ENCODE measurements at regions not wholly inside any gene's neighbourhood (a gene's known extent, or its start where the extent isn't known, plus 50 kb on each side); places are given as distances from the start of the nearest gene placed in this dataset.

- no peaks in the 10 kb centered on the region for H3K9me3 ChIP-seq (ENCODE audit: control insufficient read depth, low read length)
- 9 to 12% methylated on average over 2 of the region's 2 CpGs for WGBS, 2 donors
- no peak overlapping the region for H3K27ac ChIP-seq (ENCODE audit: low read depth in 1 of 2, low read length in 2 of 2)
- no peaks in the 10 kb centered on the region for H3K36me3 ChIP-seq (ENCODE audit: control insufficient read depth in 1 of 2, insufficient read depth in 2 of 2, low read length in 1 of 2)
- DNase-seq (no peak), ATAC-seq (ENCODE audit: low FRiP score) (no peak)
- no peaks in the 10 kb centered on the region for H3K27me3 ChIP-seq (ENCODE audit: control insufficient read depth in 1 of 2, insufficient read depth in 2 of 2, low read length in 1 of 2)
- H3K4me1 ChIP-seq (ENCODE audit: control insufficient read depth in 1 of 2, insufficient read depth in 2 of 2, low read length in 2 of 2), result no peaks in the 10 kb centered on the region
- intact Hi-C loops (cut with DNase I), result no loop called here
- H3K4me3 ChIP-seq (ENCODE audit: low read length in 2 of 2), result no peak overlapping the region
These were observed 1092.6 kb upstream of the SLC39A10 start for GRCh38 chr2:194564422-194564821.

DNA sequence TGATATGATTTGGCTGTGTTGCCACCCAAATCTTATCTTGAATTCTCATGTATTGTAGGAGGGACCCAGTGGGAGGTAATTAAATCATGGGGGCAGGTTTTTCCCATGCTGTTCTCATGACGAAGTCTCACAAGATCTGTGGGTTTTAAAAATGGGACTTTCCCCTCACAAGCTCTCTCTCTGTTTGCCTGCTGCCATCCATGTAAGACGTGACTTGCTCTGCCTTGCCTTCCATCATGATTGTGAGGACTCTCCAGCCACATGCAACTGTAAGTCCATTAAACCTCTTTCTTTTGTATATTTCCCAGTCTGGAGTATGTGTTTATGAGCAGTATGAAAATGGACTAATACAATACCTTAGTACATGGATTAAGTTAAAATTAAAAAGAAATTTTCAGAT lies 1094.7 kb upstream of the SLC39A10 start:
- no peak overlapping the region for H3K4me3 ChIP-seq (ENCODE audit: low read length in 2 of 2)
- no peak overlapping the region for H3K27ac ChIP-seq (ENCODE audit: low read depth in 1 of 2, low read length in 2 of 2)
- no peak for ATAC-seq (ENCODE audit: low FRiP score)
- DNase-seq, result no peak
- no peaks in the 10 kb centered on the region for H3K4me1 ChIP-seq (ENCODE audit: control insufficient read depth in 1 of 2, insufficient read depth in 2 of 2, low read length in 2 of 2)
- no peaks in the 10 kb centered on the region for H3K9me3 ChIP-seq (ENCODE audit: control insufficient read depth, low read length)
- intact Hi-C loops (cut with DNase I), result no loop called here
- no peaks in the 10 kb centered on the region for H3K27me3 ChIP-seq (ENCODE audit: control insufficient read depth in 1 of 2, insufficient read depth in 2 of 2, low read length in 1 of 2)
- 83 to 88% methylated on average over 2 of the region's 2 CpGs for WGBS, 2 donors
- H3K36me3 ChIP-seq (ENCODE audit: control insufficient read depth in 1 of 2, insufficient read depth in 2 of 2, low read length in 1 of 2), result no peaks in the 10 kb centered on the region

GRCh38 chr2:194559964-194560363 lies 1097.1 kb upstream of the SLC39A10 start:
- Histone ChIP-seq H3K27me3 (ENCODE audit: control insufficient read depth in 1 of 2, insufficient read depth in 2 of 2, low read length in 1 of 2) (no peaks in the 10 kb centered on the region), H3K4me1 (ENCODE audit: control insufficient read depth in 1 of 2, insufficient read depth in 2 of 2, low read length in 2 of 2) (no peaks in the 10 kb centered on the region), H3K4me3 (ENCODE audit: low read length in 2 of 2) (no peak overlapping the region), H3K27ac (ENCODE audit: low read depth in 1 of 2, low read length in 2 of 2) (no peak overlapping the region), H3K9me3 (ENCODE audit: control insufficient read depth, low read length) (no peaks in the 10 kb centered on the region), H3K36me3 (ENCODE audit: control insufficient read depth in 1 of 2, insufficient read depth in 2 of 2, low read length in 1 of 2) (no peaks in the 10 kb centered on the region)
- DNase-seq (no peak), ATAC-seq (ENCODE audit: low FRiP score) (no peak)
- intact Hi-C loops (cut with DNase I), result no loop called here
- 89 to 91% methylated on average over 3 of the region's 3 CpGs for WGBS, 2 donors

DNA sequence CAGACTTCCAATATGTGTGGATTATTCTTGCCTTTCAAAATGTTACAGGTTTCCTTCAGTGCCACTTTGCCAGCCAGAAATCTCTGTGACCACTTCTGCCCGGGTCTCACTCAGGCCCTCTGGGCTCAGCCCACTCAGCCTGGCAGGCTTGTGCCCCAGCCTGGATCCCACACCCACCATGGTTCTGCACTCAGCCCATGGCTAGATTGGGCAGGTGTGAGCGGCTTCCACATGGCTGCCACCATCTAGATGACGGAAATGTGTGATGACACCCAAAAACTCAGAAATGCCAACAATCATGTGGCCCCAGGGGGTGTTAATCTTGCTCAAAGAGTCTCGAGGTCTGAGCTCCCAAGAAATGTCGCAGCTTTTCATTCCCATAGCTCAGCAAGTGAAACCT lies 1097.5 kb upstream of the SLC39A10 start:
- no peak for ATAC-seq (ENCODE audit: low FRiP score)
- no peak overlapping the region for H3K4me3 ChIP-seq (ENCODE audit: low read length in 2 of 2)
- no peaks in the 10 kb centered on the region for H3K36me3 ChIP-seq (ENCODE audit: control insufficient read depth in 1 of 2, insufficient read depth in 2 of 2, low read length in 1 of 2)
- H3K27ac ChIP-seq (ENCODE audit: low read depth in 1 of 2, low read length in 2 of 2), result no peak overlapping the region
- DNase-seq, result no peak
- no peaks in the 10 kb centered on the region for H3K27me3 ChIP-seq (ENCODE audit: control insufficient read depth in 1 of 2, insufficient read depth in 2 of 2, low read length in 1 of 2)
- intact Hi-C loops (cut with DNase I), result no loop called here
- H3K4me1 ChIP-seq (ENCODE audit: control insufficient read depth in 1 of 2, insufficient read depth in 2 of 2, low read length in 2 of 2), result no peaks in the 10 kb centered on the region
- WGBS, 2 donors, result 83 to 85% methylated on average over 5 of the region's 5 CpGs
- H3K9me3 ChIP-seq (ENCODE audit: control insufficient read depth, low read length), result no peaks in the 10 kb centered on the region

DNA sequence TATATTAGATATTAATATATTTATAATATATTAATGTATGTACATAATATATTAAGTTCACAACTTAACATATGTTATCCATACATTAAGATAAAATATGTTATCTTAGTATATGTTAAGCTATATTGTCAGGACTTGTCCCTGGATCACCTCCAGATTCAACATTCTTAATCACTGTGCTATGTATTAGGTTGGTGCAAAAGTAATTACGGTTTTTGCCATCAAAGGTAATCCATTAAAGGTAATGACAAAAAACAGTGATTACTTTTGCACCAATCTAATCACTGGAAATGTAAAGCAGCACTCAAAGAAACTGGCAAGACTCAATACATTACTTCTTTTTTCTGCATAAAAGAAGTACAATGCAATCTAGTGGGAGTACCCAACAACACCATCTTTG lies 1099.0 kb upstream of the SLC39A10 start:
- Histone ChIP-seq H3K27me3 (ENCODE audit: control insufficient read depth in 1 of 2, insufficient read depth in 2 of 2, low read length in 1 of 2) (no peaks in the 10 kb centered on the region), H3K4me3 (ENCODE audit: low read length in 2 of 2) (no peak overlapping the region), H3K27ac (ENCODE audit: low read depth in 1 of 2, low read length in 2 of 2) (no peak overlapping the region), H3K9me3 (ENCODE audit: control insufficient read depth, low read length) (no peaks in the 10 kb centered on the region), H3K4me1 (ENCODE audit: control insufficient read depth in 1 of 2, insufficient read depth in 2 of 2, low read length in 2 of 2) (no peaks in the 10 kb centered on the region), H3K36me3 (ENCODE audit: control insufficient read depth in 1 of 2, insufficient read depth in 2 of 2, low read length in 1 of 2) (no peaks in the 10 kb centered on the region)
- 38 to 59% methylated on average over 1 of the region's 1 CpG for WGBS, 2 donors
- intact Hi-C loops (cut with DNase I), result no loop called here
- no peak for DNase-seq
- no peak for ATAC-seq (ENCODE audit: low FRiP score)

- Histone ChIP-seq H3K27ac (ENCODE audit: low read depth in 1 of 2, low read length in 2 of 2) (no peak overlapping the region), H3K27me3 (ENCODE audit: control insufficient read depth in 1 of 2, insufficient read depth in 2 of 2, low read length in 1 of 2) (no peaks in the 10 kb centered on the region), H3K9me3 (ENCODE audit: control insufficient read depth, low read length) (no peaks in the 10 kb centered on the region), H3K36me3 (ENCODE audit: control insufficient read depth in 1 of 2, insufficient read depth in 2 of 2, low read length in 1 of 2) (no peaks in the 10 kb centered on the region), H3K4me3 (ENCODE audit: low read length in 2 of 2) (no peak overlapping the region), H3K4me1 (ENCODE audit: control insufficient read depth in 1 of 2, insufficient read depth in 2 of 2, low read length in 2 of 2) (no peaks in the 10 kb centered on the region)
- intact Hi-C loops (cut with DNase I), result no loop called here
- DNase-seq, result no peak
- ATAC-seq (ENCODE audit: low FRiP score), result no peak
- 21 to 50% methylated on average over 3 of the region's 3 CpGs for WGBS, 2 donors
These were observed 1100.4 kb upstream of the SLC39A10 start for GRCh38 chr2:194556629-194557028.

GRCh38 chr2:194553980-194554379 lies 1103.0 kb upstream of the SLC39A10 start:
- WGBS, 2 donors, result 64 to 74% methylated on average over 4 of the region's 4 CpGs
- Histone ChIP-seq H3K9me3 (ENCODE audit: control insufficient read depth, low read length) (no peaks in the 10 kb centered on the region), H3K4me3 (ENCODE audit: low read length in 2 of 2) (no peak overlapping the region), H3K27ac (ENCODE audit: low read depth in 1 of 2, low read length in 2 of 2) (no peak overlapping the region), H3K4me1 (ENCODE audit: control insufficient read depth in 1 of 2, insufficient read depth in 2 of 2, low read length in 2 of 2) (no peaks in the 10 kb centered on the region), H3K36me3 (ENCODE audit: control insufficient read depth in 1 of 2, insufficient read depth in 2 of 2, low read length in 1 of 2) (no peaks in the 10 kb centered on the region), H3K27me3 (ENCODE audit: control insufficient read depth in 1 of 2, insufficient read depth in 2 of 2, low read length in 1 of 2) (no peaks in the 10 kb centered on the region)
- DNase-seq, result no peak
- intact Hi-C loops (cut with DNase I), result no loop called here
- ATAC-seq (ENCODE audit: low FRiP score), result no peak

DNA sequence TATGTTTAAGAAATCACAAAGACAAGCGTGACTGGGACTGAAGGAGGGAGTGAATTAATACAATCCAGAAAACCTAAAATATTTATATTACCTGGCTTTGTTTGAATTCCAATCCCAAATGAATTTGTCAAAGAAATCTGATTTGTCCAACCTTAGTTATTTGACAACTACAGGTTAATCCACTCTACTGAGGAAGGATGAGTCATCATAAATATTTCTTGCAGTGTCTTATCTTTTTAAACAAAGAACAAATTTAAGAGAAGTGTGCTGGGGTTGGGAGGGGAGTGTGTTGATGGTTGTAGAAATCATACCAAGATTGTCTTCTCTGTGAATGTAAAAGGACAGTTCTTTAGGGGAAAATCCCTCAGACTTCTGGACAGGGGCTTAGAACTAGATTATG lies 1106.3 kb upstream of the SLC39A10 start:
- no peak overlapping the region for H3K27ac ChIP-seq (ENCODE audit: low read depth in 1 of 2, low read length in 2 of 2)
- no peak overlapping the region for H3K4me3 ChIP-seq (ENCODE audit: low read length in 2 of 2)
- H3K9me3 ChIP-seq (ENCODE audit: control insufficient read depth, low read length), result no peaks in the 10 kb centered on the region
- ATAC-seq (ENCODE audit: low FRiP score) (no peak), DNase-seq (no peak)
- no peaks in the 10 kb centered on the region for H3K36me3 ChIP-seq (ENCODE audit: control insufficient read depth in 1 of 2, insufficient read depth in 2 of 2, low read length in 1 of 2)
- intact Hi-C loops (cut with DNase I), result no loop called here
- no peaks in the 10 kb centered on the region for H3K27me3 ChIP-seq (ENCODE audit: control insufficient read depth in 1 of 2, insufficient read depth in 2 of 2, low read length in 1 of 2)
- WGBS, 2 donors, result 41 to 52% methylated on average over 1 of the region's 1 CpG
- no peaks in the 10 kb centered on the region for H3K4me1 ChIP-seq (ENCODE audit: control insufficient read depth in 1 of 2, insufficient read depth in 2 of 2, low read length in 2 of 2)

GRCh38 chr2:194549387-194549786 lies 1107.6 kb upstream of the SLC39A10 start:
- ATAC-seq (ENCODE audit: low FRiP score), result no peak
- no peaks in the 10 kb centered on the region for H3K36me3 ChIP-seq (ENCODE audit: control insufficient read depth in 1 of 2, insufficient read depth in 2 of 2, low read length in 1 of 2)
- no peaks in the 10 kb centered on the region for H3K9me3 ChIP-seq (ENCODE audit: control insufficient read depth, low read length)
- no peak for DNase-seq
- H3K4me3 ChIP-seq (ENCODE audit: low read length in 2 of 2), result no peak overlapping the region
- intact Hi-C loops (cut with DNase I), result no loop called here
- H3K27ac ChIP-seq (ENCODE audit: low read depth in 1 of 2, low read length in 2 of 2), result no peak overlapping the region
- no peaks in the 10 kb centered on the region for H3K27me3 ChIP-seq (ENCODE audit: control insufficient read depth in 1 of 2, insufficient read depth in 2 of 2, low read length in 1 of 2)
- 15 to 41% methylated on average over 2 of the region's 2 CpGs for WGBS, 2 donors
- no peaks in the 10 kb centered on the region for H3K4me1 ChIP-seq (ENCODE audit: control insufficient read depth in 1 of 2, insufficient read depth in 2 of 2, low read length in 2 of 2)

Data from aorta (tissue), 5 donors.